Activated T-cell treated with anti-CD3 and anti-CD28 coated beads, Interleukin-2, amount 50 U/mL, for 48 hours (primary cell): ENCODE measurements at regions not wholly inside any gene's neighbourhood (a gene's known extent, or its start where the extent isn't known, plus 50 kb on each side); places are given as distances from the start of the nearest gene placed in this dataset.
"Not testable (repeated sequence)": the region's sequence is repeated elsewhere in the genome, so short reads cannot be mapped to it uniquely, and the experiment has no call there.

ENCODE experiments used
- DNase-seq, 2 experiments: peaks; one replicate each; pipeline ENCODE4 v3.0.0-alpha.2; 2020

DNA sequence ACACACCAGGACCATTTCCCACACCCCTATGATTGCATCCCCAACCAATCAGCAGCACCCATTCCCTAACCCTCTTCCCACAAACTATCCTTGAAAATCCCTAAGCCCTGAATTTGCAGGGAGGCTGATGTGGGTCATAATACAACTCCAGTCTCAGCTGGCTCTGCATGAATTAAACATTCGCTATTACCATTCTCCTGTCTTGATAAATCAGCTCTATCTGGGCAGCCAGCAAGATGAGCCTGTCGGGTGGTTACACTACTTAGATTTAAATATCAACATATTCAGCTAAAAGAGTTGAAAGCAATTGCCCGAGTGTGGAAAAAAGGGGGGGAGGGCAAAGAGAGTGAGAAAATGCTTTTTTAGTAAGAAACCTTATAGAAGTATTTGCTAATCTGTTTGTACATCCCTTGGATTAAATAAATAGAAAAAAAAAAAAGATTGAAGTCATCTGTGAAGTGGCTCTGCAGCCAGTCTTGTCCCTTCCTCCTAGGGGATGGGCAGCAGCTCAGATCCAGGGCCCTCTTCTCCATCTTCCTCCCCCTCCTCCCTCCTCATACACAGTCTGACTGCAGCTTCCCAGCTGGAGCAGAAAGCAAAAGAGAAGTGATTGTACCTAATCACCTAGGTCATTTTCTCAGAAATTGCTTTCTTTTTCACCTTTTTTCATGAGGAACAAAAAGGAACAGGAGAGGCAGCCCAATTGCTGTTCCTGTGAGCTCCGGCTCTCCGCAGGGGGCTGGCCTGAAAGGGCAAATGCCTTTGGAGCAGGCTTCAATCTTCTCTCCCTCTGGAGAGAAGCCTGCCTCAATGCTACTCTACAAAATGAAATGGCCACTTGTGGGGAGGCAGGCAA lies 356.6 kb upstream of the SULF2 start:
- no peak for DNase-seq

GRCh38 chr20:48139262-48140041 lies 354.2 kb upstream of the SULF2 start:
- DNase-seq, result no peak

DNA sequence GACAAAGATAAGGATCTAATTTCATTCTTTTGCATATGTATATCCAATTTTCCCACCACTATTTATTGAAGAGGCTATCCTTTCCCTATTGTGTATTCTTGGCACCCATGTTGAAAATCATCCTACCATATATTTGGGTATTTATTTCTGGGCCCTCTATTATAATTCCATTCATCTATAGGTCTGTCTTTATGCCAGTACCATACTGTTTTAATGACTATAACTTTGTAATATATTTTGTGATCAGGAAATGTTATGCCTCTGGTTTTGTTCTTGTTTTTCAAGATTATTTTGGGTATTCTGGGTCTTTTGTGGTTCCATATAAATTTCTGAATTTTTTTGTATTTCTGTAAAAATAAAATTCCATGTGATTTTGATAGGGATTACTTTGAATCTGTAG lies 347.6 kb upstream of the SULF2 start:
- no peak for DNase-seq

DNA sequence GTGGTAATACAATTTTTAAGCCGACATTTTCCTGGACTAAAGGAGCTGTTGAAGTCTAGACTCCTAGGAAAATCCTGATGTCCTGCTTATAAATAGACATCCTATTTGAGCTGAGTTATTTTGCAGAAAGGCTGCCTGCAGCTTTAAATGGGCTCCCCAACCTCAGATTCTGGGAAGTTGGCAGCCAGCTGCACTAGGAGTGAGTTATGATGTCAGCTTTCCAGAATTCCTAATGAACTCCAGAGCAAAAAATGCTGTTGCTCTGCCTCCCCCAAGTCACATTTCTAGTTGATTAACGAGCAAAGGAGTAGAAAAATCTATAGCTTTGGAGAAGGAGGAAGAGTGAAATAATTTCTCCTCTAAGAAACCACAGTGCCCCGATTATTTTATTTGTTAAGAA lies 346.3 kb upstream of the SULF2 start:
- no peak for DNase-seq

- DNase-seq, result no peak
Measured at GRCh38 chr20:48129345-48129942, 344.2 kb upstream of the SULF2 start.

- DNase-seq, result no peak
Measured at GRCh38 chr20:48128436-48128835, 343.2 kb upstream of the SULF2 start.

DNA sequence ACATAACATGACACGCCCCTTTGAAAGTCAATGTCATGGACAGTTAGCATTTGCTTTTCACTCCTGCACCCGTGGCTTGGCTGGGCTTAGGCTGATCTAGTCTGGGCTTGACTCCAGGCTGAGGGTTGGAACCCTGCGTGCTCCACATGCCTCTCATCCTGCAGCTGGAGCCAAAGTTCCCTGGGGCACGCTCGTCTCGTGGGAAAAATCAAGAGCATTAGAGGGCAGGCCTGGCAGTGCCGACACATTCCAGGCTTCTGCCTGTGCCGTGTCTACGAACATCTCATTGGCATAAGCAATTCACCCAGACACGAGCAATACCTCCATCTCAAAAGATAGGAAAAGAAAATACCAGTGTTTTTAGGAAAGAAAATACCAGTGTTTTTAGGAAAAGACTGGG lies 342.7 kb upstream of the SULF2 start:
- DNase-seq, result not testable (repeated sequence)

DNA sequence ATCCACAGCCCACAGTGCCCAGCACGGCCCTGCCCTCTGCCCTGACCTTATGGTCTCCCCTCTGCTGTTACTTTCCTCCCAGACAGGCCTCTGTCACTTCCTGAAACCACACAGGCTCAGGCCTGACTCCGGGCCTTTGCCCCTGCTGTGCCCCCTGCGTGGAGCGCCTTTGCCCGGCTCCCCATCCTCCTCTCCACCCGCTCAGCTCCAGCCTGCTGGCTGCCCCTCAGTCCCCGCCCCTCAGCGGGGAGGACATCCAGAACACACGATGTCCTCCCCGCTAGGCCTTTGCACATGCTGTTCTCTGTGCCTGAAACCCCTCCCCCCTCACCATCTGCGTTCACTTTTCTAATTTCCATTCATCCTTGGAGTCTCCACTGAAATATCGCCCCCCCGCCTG lies 341.9 kb upstream of the SULF2 start:
- not testable (repeated sequence) for DNase-seq

DNA sequence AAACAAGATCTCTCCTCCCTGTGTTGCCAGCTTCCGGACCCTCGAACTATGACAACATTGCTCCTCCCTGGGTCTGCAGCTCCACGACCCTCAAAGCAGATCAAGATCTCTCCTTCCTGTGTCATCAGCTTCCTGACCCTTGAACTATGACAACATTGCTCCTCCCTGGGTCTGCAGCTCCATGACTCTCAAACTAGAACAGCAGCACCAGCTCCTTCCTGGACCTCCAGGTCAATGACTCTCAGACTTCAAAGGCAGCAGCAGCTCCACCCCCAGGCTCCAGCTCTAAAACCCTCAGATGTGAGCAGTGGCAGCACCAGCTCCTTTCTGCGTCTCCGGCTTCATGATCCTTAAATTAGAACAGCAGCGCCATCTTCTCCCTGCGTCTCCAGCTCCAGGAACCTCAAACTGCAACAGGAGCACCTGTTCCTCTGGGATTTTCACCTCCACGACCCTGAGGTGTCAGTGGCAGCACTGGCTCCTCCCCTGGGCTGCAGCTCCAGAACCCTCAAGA lies 341.0 kb upstream of the SULF2 start:
- DNase-seq, result no peak

GRCh38 chr20:48124960-48125359 lies 339.7 kb upstream of the SULF2 start:
- no peak for DNase-seq

DNA sequence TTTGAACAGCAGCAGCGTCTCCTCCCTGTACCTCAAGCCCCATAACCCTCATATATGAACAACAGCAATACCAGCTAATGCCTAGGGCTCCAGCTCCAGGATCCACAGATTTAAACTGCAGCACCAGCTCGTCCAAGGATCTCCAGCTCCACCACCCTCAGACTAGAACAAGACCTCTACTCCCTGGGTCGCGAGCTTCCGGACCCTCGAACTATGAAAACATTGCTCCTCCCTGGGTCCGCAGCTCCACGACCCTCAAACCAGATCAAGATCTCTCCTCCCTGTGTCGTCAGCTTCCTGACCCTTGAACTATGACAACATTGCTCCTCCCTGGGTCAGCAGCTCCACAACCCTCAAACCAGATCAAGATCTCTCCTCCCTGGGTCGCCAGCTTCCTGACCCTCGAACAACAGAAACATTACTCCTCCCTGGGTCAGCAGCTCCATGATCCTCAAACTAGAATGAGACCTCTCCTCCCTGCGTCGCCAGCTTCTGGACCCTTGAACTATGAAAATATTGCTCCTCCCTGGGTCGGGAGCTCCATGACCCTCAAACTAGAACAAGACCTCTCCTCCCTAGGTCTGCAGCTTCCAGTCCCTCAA lies 339.0 kb upstream of the SULF2 start:
- DNase-seq, result no peak

DNA sequence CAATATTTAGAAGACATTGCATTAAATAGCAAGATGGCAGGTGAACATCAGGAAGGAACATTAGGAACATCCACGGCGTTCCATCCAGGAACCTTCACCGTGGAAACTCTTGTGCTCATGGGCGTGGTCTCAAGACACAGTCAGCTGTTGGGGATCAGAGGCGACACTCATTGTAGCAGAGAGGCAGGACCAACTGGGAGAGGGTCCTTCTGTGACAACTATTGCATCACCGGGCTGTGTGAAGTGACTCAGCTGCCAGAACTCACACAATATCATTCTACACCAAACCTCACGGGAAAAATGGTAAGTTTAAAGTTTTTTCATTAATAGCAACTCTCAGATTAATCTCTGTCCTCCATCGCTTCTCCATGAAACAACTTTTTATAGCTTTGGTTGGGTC lies 334.8 kb upstream of the SULF2 start:
- no peak for DNase-seq

DNA sequence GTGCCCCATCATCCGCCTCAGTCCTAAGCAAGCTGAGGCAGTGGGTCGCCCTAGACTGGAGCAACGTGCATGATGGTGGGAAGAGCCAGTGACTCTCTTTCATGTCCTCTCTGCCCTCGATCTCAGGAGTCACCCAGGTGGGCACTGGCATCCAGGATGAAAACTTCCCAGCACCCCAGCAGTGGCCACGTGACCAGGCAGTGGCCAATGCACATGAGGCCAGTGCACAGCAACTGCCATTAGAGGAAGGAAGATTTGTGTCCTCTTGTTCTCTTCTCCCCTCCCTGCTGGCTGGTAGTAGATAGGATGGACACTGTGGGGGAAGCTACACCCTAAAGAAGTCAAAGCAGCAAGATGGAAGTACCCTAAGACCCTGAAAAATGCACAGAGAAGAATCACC lies 334.1 kb upstream of the SULF2 start:
- DNase-seq, result not testable (repeated sequence)

GRCh38 chr20:48115502-48115901 lies 330.2 kb upstream of the SULF2 start:
- DNase-seq, result no peak

DNA sequence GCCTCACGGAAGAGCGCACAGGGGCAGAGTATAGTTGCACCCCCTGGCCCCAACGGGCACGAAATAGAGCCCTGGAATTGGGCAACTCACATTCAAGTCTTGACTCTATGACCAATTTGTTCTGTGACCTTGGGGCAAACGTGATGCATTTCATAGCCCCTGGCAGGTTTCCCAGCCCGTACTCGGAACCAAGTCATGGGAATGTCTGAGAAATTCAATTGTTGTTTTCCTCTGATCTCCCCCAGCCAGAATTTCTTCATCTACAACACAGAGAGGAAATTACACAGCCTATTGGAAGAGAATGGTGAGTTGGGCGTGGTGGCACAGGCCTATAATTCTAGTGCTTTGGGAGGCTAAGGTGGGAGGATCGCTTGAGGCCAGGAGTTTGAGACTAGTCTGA lies 322.3 kb upstream of the SULF2 start:
- no peak for DNase-seq

GRCh38 chr20:48106428-48106827 lies 321.1 kb upstream of the SULF2 start:
- no peak for DNase-seq

DNA sequence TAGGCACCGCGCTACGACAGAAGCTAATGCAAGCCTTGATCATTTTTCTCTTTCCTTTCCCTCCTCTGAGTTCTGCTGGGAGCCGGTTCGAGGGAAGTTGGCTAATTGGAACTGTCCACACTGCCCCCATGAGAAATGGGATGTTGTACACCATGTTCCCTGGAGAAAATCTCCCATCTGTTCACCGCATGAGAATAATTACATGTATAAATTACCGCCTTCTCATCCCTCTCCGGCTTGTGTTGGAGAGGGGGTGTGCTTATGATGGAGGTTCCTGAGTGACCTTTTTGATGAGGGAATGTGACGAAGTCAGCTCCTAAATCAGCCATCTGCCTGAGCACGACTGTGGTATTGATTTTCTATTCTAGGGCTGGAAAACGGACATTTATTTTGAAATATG lies 320.2 kb upstream of the SULF2 start:
- DNase-seq, result no peak

DNA sequence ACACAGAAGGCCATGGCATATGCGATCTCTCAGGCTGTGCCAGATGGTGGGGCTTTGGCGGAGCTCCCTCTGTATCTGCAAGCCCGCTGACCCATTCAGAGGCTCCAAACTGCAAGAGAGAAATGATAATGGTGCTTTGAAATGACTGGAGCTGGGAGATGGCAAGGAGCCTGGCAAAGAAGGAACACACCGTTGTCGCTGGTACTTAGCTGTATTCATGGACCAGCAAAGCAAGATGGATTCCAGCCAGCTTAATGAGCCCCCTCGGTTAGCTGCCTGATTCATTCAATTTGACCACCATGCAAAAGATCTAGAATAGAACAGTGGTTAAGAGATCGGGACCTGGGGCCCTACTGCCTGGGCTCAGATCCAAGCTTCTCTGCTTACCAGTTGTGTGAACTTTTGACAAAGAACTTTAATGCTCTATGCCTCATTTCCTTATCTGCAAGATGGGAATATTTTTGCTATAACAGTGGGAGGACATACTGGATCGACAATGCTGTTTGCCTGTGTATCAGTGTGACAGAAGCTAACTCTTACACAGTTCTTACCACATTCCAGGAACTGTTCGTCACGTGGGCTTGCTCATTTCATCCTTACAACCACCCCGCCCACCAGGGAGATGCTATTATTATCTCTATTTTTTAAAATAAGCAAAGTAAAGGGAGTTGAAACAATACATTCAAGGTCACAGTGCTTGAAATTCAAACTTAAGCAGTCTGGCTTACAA lies 317.8 kb upstream of the SULF2 start:
- DNase-seq, result no peak

DNA sequence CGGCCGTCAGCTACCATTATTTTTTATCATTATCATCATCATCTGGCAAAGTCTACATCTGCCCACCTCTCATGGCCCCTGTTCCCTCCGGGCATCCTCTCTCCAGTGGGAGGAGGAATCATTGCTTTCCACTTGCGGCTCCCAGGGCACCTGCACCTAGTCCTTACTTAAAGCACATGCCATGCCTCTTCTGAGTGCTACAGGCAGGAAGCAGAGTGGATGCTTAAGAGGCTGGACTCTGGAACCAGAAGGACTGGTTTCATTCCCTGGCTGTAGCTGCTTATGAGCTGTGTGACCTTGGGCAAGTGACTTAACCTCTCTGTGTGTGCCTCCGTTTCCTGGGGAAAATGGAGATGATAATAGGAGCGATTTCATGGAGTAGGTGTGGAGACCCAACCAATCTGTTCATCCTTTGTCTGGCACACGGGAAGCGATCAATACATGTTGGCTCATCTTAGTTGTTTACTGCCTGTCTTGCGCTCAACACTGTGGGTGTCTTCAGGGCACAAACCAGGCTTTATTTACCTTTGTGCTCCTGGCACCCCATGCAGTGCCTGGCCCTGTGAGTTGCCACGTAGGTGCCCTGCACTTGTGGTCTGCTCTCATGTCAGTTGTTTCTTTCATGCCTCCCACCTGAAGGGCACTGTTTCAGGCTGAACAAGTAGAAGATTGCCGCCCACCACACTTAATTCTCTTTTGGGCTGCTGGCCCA lies 317.0 kb upstream of the SULF2 start:
- no peak for DNase-seq

DNA sequence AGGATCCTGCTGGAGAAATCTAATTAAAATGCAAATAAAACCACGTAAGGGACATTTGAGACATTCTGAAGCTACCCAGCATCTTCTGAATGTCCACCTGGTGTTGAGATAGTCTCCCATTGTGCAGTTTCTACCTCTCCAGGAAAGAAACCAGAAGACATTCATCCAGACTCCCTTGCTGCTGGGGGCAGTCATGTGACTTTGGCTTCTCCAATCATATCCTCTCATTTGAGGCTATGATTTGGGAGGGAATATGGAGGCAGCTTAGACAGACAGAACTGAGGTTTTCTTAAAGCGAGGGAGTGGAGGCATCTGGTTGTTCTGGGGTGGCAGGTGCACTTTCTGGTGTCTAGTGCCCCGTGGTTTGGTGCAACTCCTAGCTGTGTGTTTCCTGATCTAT lies 315.2 kb upstream of the SULF2 start:
- no peak for DNase-seq

- DNase-seq, result no peak
Measured at GRCh38 chr20:48098866-48099265, 313.6 kb upstream of the SULF2 start.

GRCh38 chr20:48098099-48098498 lies 312.8 kb upstream of the SULF2 start:
- DNase-seq, result no peak
